Naive thymus-derived CD4-positive, alpha-beta T cell (primary cell): ENCODE measurements at regions not wholly inside any gene's neighbourhood (a gene's known extent, or its start where the extent isn't known, plus 50 kb on each side); places are given as distances from the start of the nearest gene placed in this dataset.
"Not testable (repeated sequence)": the region's sequence is repeated elsewhere in the genome, so short reads cannot be mapped to it uniquely, and the experiment has no call there.

Experiments used
- ATAC-seq: fragments of 150-1000 bp; cut with Tn5 transposase; 2 replicates; pipeline ENCODE4 v1.10.0; 2021; ENCODE audit warnings: mild to moderate bottlenecking, moderate library complexity
- CTCF ChIA-PET: fragments of 350-600 bp; sonication (Branson Sonifier 250); formaldehyde crosslinking; loops from one replicate; lab custom pipeline; 2021; ENCODE audit warnings: antibody characterized with exemption; lab: Charles Lee
- POLR2A ChIA-PET: fragments of 350-600 bp; sonication (Branson Sonifier 250); formaldehyde crosslinking; loops from one replicate; lab custom pipeline; 2021; ENCODE audit warnings: antibody characterized with exemption, inconsistent platforms; lab: Charles Lee
- DNase-seq, 9 donors: peaks; one replicate each; pipeline versions ENCODE4 v3.0.0 to v3.0.0-alpha.2; 2020 to 2022; ENCODE audit warnings: mixed read lengths in 1 of 9
- H3K27ac ChIP-seq: one replicate; pipeline ENCODE4 v1.7.0; 2013; ENCODE audit warnings: mild to moderate bottlenecking, low read depth, low read length, moderate library complexity
- H3K27me3 ChIP-seq, 2 donors: one replicate each; pipeline ENCODE4 v1.7.0; 2013; ENCODE audit warnings: low read length in 2 of 2, mild to moderate bottlenecking in 2 of 2, moderate library complexity in 2 of 2; ENCODE audit not compliant: control insufficient read depth in 2 of 2, insufficient read depth in 2 of 2
- H3K36me3 ChIP-seq, 3 experiments: 1 replicate in 2 of 3; 2 replicates in 1 of 3; pipeline ENCODE4 v1.7.0; 2013; ENCODE audit warnings: low read length in 3 of 3, mild to moderate bottlenecking in 3 of 3, moderate library complexity in 1 of 3; ENCODE audit not compliant: insufficient read depth in 3 of 3, control insufficient read depth in 2 of 3
- H3K4me1 ChIP-seq, 2 donors: one replicate each; pipeline ENCODE4 v1.7.0; 2013; ENCODE audit warnings: low read length in 2 of 2, mild to moderate bottlenecking in 2 of 2, moderate library complexity in 1 of 2; ENCODE audit not compliant: control insufficient read depth in 2 of 2, insufficient read depth in 2 of 2
- H3K4me3 ChIP-seq: 2 replicates; pipeline ENCODE4 v1.7.0; 2013; ENCODE audit warnings: mild to moderate bottlenecking, low read length
- H3K9me3 ChIP-seq, 3 experiments: 1 replicate in 2 of 3; 2 replicates in 1 of 3; pipeline ENCODE4 v1.7.0; 2013; ENCODE audit warnings: low read length in 3 of 3; ENCODE audit not compliant: control insufficient read depth in 2 of 3
- H3K27ac Mint-ChIP-seq, 9 donors: one replicate each; pipeline ENCODE4 v1.8.0; 2020 to 2022; ENCODE audit warnings: mixed read lengths in 9 of 9, mild to moderate bottlenecking in 8 of 9, moderate library complexity in 5 of 9, inconsistent platforms in 2 of 9
- H3K27me3 Mint-ChIP-seq, 5 donors: one replicate each; pipeline ENCODE4 v1.8.0; 2021 to 2022; ENCODE audit warnings: mixed read lengths in 5 of 5, mild to moderate bottlenecking in 1 of 5
- H3K36me3 Mint-ChIP-seq, 5 donors: one replicate each; pipeline ENCODE4 v1.8.0; 2020 to 2022; ENCODE audit warnings: mixed read lengths in 5 of 5, mild to moderate bottlenecking in 3 of 5, inconsistent platforms in 1 of 5
- H3K4me1 Mint-ChIP-seq, 7 donors: one replicate each; pipeline ENCODE4 v1.8.0; 2020 to 2022; ENCODE audit warnings: mixed read lengths in 7 of 7, mild to moderate bottlenecking in 3 of 7, inconsistent platforms in 1 of 7
- H3K4me3 Mint-ChIP-seq, 10 donors: one replicate each; pipeline ENCODE4 v1.8.0; 2020 to 2022; ENCODE audit warnings: mild to moderate bottlenecking in 10 of 10, mixed read lengths in 10 of 10, moderate library complexity in 6 of 10, inconsistent platforms in 2 of 10
- H3K9me3 Mint-ChIP-seq, 11 donors: one replicate each; pipeline ENCODE4 v1.8.0; 2020 to 2022; ENCODE audit warnings: mixed read lengths in 11 of 11, mild to moderate bottlenecking in 4 of 11, inconsistent platforms in 1 of 11, moderate library complexity in 1 of 11
- intact Hi-C, 2 donors: fragments of 100-400 bp; cut with micrococcal nuclease; formaldehyde crosslinking; loops; one replicate each; pipeline ENCODE4 v1.15.1; 2023

- H3K4me1 Mint-ChIP-seq, H3K27me3 ChIP-seq, intact Hi-C loops, H3K36me3 ChIP-seq, H3K9me3 ChIP-seq, CTCF ChIA-PET, POLR2A ChIA-PET, H3K4me1 ChIP-seq, H3K27ac ChIP-seq, ATAC-seq, H3K27me3 Mint-ChIP-seq, H3K27ac Mint-ChIP-seq, H3K9me3 Mint-ChIP-seq, H3K4me3 ChIP-seq, DNase-seq, H3K4me3 Mint-ChIP-seq, H3K36me3 Mint-ChIP-seq: not testable (repeated sequence)
Measured at GRCh38 chr17:27197505-27197904, 96.4 kb upstream of the WSB1 start.

GRCh38 chr17:27199948-27200347 is 94.0 kb upstream of the WSB1 start:
- Histone ChIP-seq H3K4me3 (no peak overlapping the region), H3K4me1 (no peaks in the 10 kb centered on the region), H3K27me3 (no peaks in the 10 kb centered on the region), H3K27ac (no peak overlapping the region), H3K9me3 (no peaks in the 10 kb centered on the region), H3K36me3 (no peaks in the 10 kb centered on the region)
- ATAC-seq (no peak), DNase-seq (no peak)
- intact Hi-C loops: no loop called here
- H3K4me1 Mint-ChIP-seq: peaks cover 0 to 5% (median 0%) of the 10 kb centered on the region in 7 donors
- H3K36me3 Mint-ChIP-seq: no peaks in the 10 kb centered on the region
- no peak overlapping the region for H3K4me3 Mint-ChIP-seq
- H3K27me3 Mint-ChIP-seq: peaks cover 0 to 9% (median 0%) of the 10 kb centered on the region in 5 donors
- peaks cover 0 to 7% (median 0%) of the 10 kb centered on the region in 11 donors for H3K9me3 Mint-ChIP-seq
- POLR2A ChIA-PET: no interaction called here
- CTCF ChIA-PET: no interaction called here
- peak overlapping the region in 1 of 9 donors; percentile 3 for H3K27ac Mint-ChIP-seq

GRCh38 chr17:27200476-27200875 is 93.4 kb upstream of the WSB1 start:
- Mint-ChIP-seq H3K27ac (no peak overlapping the region), H3K4me1 (peaks cover 0 to 5% (median 0%) of the 10 kb centered on the region in 7 donors), H3K4me3 (no peak overlapping the region), H3K36me3 (no peaks in the 10 kb centered on the region), H3K9me3 (peaks cover 0 to 7% (median 0%) of the 10 kb centered on the region in 11 donors), H3K27me3 (peaks cover 0 to 9% (median 0%) of the 10 kb centered on the region in 5 donors)
- no peak overlapping the region for H3K27ac ChIP-seq
- no peaks in the 10 kb centered on the region for H3K27me3 ChIP-seq
- CTCF ChIA-PET: no interaction called here
- H3K4me1 ChIP-seq: no peaks in the 10 kb centered on the region
- POLR2A ChIA-PET: no interaction called here
- no peak overlapping the region for H3K4me3 ChIP-seq
- H3K9me3 ChIP-seq: no peaks in the 10 kb centered on the region
- intact Hi-C loops: no loop called here
- no peak for ATAC-seq
- no peak for DNase-seq
- H3K36me3 ChIP-seq: no peaks in the 10 kb centered on the region

- DNase-seq (no peak), ATAC-seq (no peak)
- intact Hi-C loops: no loop called here
- no peak overlapping the region for H3K4me3 ChIP-seq
- no peak overlapping the region for H3K4me3 Mint-ChIP-seq
- ChIA-PET CTCF (no interaction called here), POLR2A (no interaction called here)
- H3K36me3 ChIP-seq: no peaks in the 10 kb centered on the region
- no peaks in the 10 kb centered on the region for H3K4me1 ChIP-seq
- peaks cover 0 to 5% (median 0%) of the 10 kb centered on the region in 7 donors for H3K4me1 Mint-ChIP-seq
- H3K9me3 Mint-ChIP-seq: peaks cover 0 to 6% (median 0%) of the 10 kb centered on the region in 11 donors
- no peaks in the 10 kb centered on the region for H3K27me3 ChIP-seq
- no peak overlapping the region for H3K27ac ChIP-seq
- no peaks in the 10 kb centered on the region for H3K36me3 Mint-ChIP-seq
- H3K27me3 Mint-ChIP-seq: peaks cover 0 to 14% (median 0%) of the 10 kb centered on the region in 5 donors
- no peak overlapping the region for H3K27ac Mint-ChIP-seq
- H3K9me3 ChIP-seq: no peaks in the 10 kb centered on the region
Measured at GRCh38 chr17:27203241-27203640, 90.7 kb upstream of the WSB1 start.

GRCh38 chr17:27206447-27206846 is 87.5 kb upstream of the WSB1 start:
- Histone ChIP-seq H3K27ac (no peak overlapping the region), H3K36me3 (no peaks in the 10 kb centered on the region), H3K4me1 (no peaks in the 10 kb centered on the region), H3K9me3 (no peaks in the 10 kb centered on the region), H3K4me3 (no peak overlapping the region), H3K27me3 (no peaks in the 10 kb centered on the region)
- ChIA-PET CTCF (no interaction called here), POLR2A (no interaction called here)
- ATAC-seq (peak; percentile 27), DNase-seq (no peak)
- Mint-ChIP-seq H3K27me3 (peaks cover 0 to 14% (median 0%) of the 10 kb centered on the region in 5 donors), H3K9me3 (peaks cover 0 to 9% (median 0%) of the 10 kb centered on the region in 11 donors), H3K4me1 (no peaks in the 10 kb centered on the region), H3K4me3 (no peak overlapping the region), H3K36me3 (no peaks in the 10 kb centered on the region), H3K27ac (no peak overlapping the region)
- intact Hi-C loops: no loop called here

GRCh38 chr17:27207073-27207513 is 86.8 kb upstream of the WSB1 start:
- ChIA-PET CTCF (no interaction called here), POLR2A (no interaction called here)
- ATAC-seq (peak; percentile 74), DNase-seq (no peak)
- Mint-ChIP-seq H3K27ac (no peak overlapping the region), H3K27me3 (peaks cover 0 to 14% (median 0%) of the 10 kb centered on the region in 5 donors), H3K4me3 (no peak overlapping the region), H3K9me3 (peaks cover 0 to 9% (median 0%) of the 10 kb centered on the region in 11 donors), H3K4me1 (no peaks in the 10 kb centered on the region), H3K36me3 (no peaks in the 10 kb centered on the region)
- H3K27me3 ChIP-seq: no peaks in the 10 kb centered on the region
- no peaks in the 10 kb centered on the region for H3K9me3 ChIP-seq
- H3K4me1 ChIP-seq: no peaks in the 10 kb centered on the region
- no peak overlapping the region for H3K4me3 ChIP-seq
- no peaks in the 10 kb centered on the region for H3K36me3 ChIP-seq
- intact Hi-C loops: no loop called here
- H3K27ac ChIP-seq: no peak overlapping the region

GRCh38 chr17:27208370-27208769 is 85.5 kb upstream of the WSB1 start:
- H3K36me3 Mint-ChIP-seq, H3K27ac Mint-ChIP-seq, H3K4me3 Mint-ChIP-seq, H3K27ac ChIP-seq, H3K9me3 ChIP-seq, DNase-seq, ATAC-seq, H3K4me1 ChIP-seq, CTCF ChIA-PET, H3K36me3 ChIP-seq, H3K27me3 ChIP-seq, POLR2A ChIA-PET, H3K4me3 ChIP-seq, intact Hi-C loops, H3K9me3 Mint-ChIP-seq, H3K4me1 Mint-ChIP-seq: not testable (repeated sequence)
- H3K27me3 Mint-ChIP-seq: peaks cover 0 to 14% (median 1%) of the 10 kb centered on the region in 5 donors
